OCI-LY7 (cell line): ENCODE measurements at regions not wholly inside any gene's neighbourhood (a gene's known extent, or its start where the extent isn't known, plus 50 kb on each side); places are given as distances from the start of the nearest gene placed in this dataset.

Source experiments
- CTCF ChIP-seq: fragments of 200-600 bp; sonication (generic); conservative IDR thresholded peaks from 2 replicates; pipeline ENCODE4 v1.5.1; 2014; ENCODE audit warnings: mild to moderate bottlenecking, antibody characterized with exemption, low read length, moderate library complexity, mixed read lengths
- EZH2phosphoT487 ChIP-seq: fragments of 200-600 bp; sonication (generic); IDR thresholded peaks from 2 replicates; pipeline ENCODE4 v1.6.1; 2018; ENCODE audit warnings: low read depth, borderline replicate concordance, mild to moderate bottlenecking, mixed run types, antibody characterized with exemption, low read length, moderate library complexity, mixed read lengths

- TF ChIP-seq CTCF, result no peak
- TF ChIP-seq EZH2phosphoT487, result no peak
Observed at GRCh38 chr2:67713376-67713775, 316.2 kb downstream of the ETAA1 start.
